ENCODE measurements at regions not wholly inside any gene's neighbourhood (a gene's known extent, or its start where the extent isn't known, plus 50 kb on each side); places are given as distances from the start of the nearest gene placed in this dataset.

- Histone ChIP-seq H3K79me2 (ENCODE audit: control insufficient read depth, insufficient read depth, low read length) (no peaks in the 10 kb centered on the region), H3K4me2 (replicated peaks; ENCODE audit: low read depth, low read length, poor library complexity, severe bottlenecking) (no peak overlapping the region), H3K4me1 (ENCODE audit: control insufficient read depth in 2 of 2, insufficient read depth in 2 of 2, low read length in 2 of 2) (no peaks in the 10 kb centered on the region), H3K27me3 (replicated peaks in 1 of 4; ENCODE audit: control extremely low read depth in 1 of 4, control insufficient read depth in 3 of 4, insufficient read depth in 4 of 4, low read length in 3 of 4) (no peaks in the 10 kb centered on the region), H3K27ac (ENCODE audit: low read length in 2 of 2) (no peak overlapping the region), H3K9me3 (ENCODE audit: control extremely low read depth in 1 of 3, control insufficient read depth in 2 of 3, insufficient read depth in 1 of 3, low read length in 2 of 3) (peaks cover 0 to 12% (median 0%) of the 10 kb centered on the region in 3 donors), H3K4me3 (ENCODE audit: control extremely low read depth in 1 of 5, extremely low read depth in 1 of 5, insufficient read depth in 1 of 5, low read depth in 2 of 5, low read length in 4 of 5) (no peak overlapping the region), H2AFZ (ENCODE audit: insufficient read depth, low read depth, low read length, poor library complexity, severe bottlenecking) (no peak overlapping the region), H3K9ac (ENCODE audit: low read length) (no peak overlapping the region), H3K36me3 (replicated peaks in 1 of 2; ENCODE audit: control extremely low read depth in 1 of 2, control insufficient read depth in 1 of 2, extremely low read depth in 1 of 2, insufficient read depth in 2 of 2, low read length in 1 of 2) (no peaks in the 10 kb centered on the region), H4K20me1 (ENCODE audit: control insufficient read depth, insufficient read depth, low read length, poor library complexity, severe bottlenecking) (no peaks in the 10 kb centered on the region)
- CTCF ChIA-PET = no interaction called here
- DNase-seq (no peak), ATAC-seq (ENCODE audit: low read depth) (no peak)
- intact Hi-C loops (cut with micrococcal nuclease) = no loop called here
- H3K4me3 Mint-ChIP-seq = no peak overlapping the region
- WGBS (ENCODE audit: insufficient coverage) = no CpG with 5 or more reads among the region's 3 CpGs
- POLR2A ChIA-PET = no interaction called here
- H3K9me3 Mint-ChIP-seq (ENCODE audit: insufficient read depth) = no peaks in the 10 kb centered on the region
- H3K4me1 Mint-ChIP-seq = no peaks in the 10 kb centered on the region
- H3K27me3 Mint-ChIP-seq = peaks cover 4% of the 10 kb centered on the region
- no peak overlapping the region for H3K27ac Mint-ChIP-seq
- TF ChIP-seq CTCF (IDR thresholded peaks at IDR 0.05) (no peak), EZH2 (IDR thresholded peaks at IDR 0.05; ENCODE audit: borderline replicate concordance, insufficient read depth, low read depth, low read length, poor library complexity, severe bottlenecking) (no peak)
Measured at GRCh38 chr12:127150028-127150427, 1116.9 kb upstream of the TMEM132C start.

GRCh38 chr12:127150479-127150878, 1116.5 kb upstream of the TMEM132C start:
- Histone ChIP-seq H3K4me3 (ENCODE audit: control extremely low read depth in 1 of 5, extremely low read depth in 1 of 5, insufficient read depth in 1 of 5, low read depth in 2 of 5, low read length in 4 of 5) (no peak overlapping the region), H3K79me2 (ENCODE audit: control insufficient read depth, insufficient read depth, low read length) (no peaks in the 10 kb centered on the region), H3K4me2 (replicated peaks; ENCODE audit: low read depth, low read length, poor library complexity, severe bottlenecking) (no peak overlapping the region), H3K9me3 (ENCODE audit: control extremely low read depth in 1 of 3, control insufficient read depth in 2 of 3, insufficient read depth in 1 of 3, low read length in 2 of 3) (peaks cover 0 to 12% (median 0%) of the 10 kb centered on the region in 3 donors), H2AFZ (ENCODE audit: insufficient read depth, low read depth, low read length, poor library complexity, severe bottlenecking) (no peak overlapping the region), H3K36me3 (replicated peaks in 1 of 2; ENCODE audit: control extremely low read depth in 1 of 2, control insufficient read depth in 1 of 2, extremely low read depth in 1 of 2, insufficient read depth in 2 of 2, low read length in 1 of 2) (no peaks in the 10 kb centered on the region), H3K27me3 (replicated peaks in 1 of 4; ENCODE audit: control extremely low read depth in 1 of 4, control insufficient read depth in 3 of 4, insufficient read depth in 4 of 4, low read length in 3 of 4) (no peaks in the 10 kb centered on the region), H4K20me1 (ENCODE audit: control insufficient read depth, insufficient read depth, low read length, poor library complexity, severe bottlenecking) (no peaks in the 10 kb centered on the region), H3K9ac (ENCODE audit: low read length) (no peak overlapping the region), H3K27ac (ENCODE audit: low read length in 2 of 2) (no peak overlapping the region), H3K4me1 (ENCODE audit: control insufficient read depth in 2 of 2, insufficient read depth in 2 of 2, low read length in 2 of 2) (no peaks in the 10 kb centered on the region)
- Mint-ChIP-seq H3K4me3 (no peak overlapping the region), H3K4me1 (no peaks in the 10 kb centered on the region), H3K27ac (no peak overlapping the region), H3K27me3 (peaks cover 3% of the 10 kb centered on the region), H3K9me3 (ENCODE audit: insufficient read depth) (no peaks in the 10 kb centered on the region)
- no peak for ATAC-seq (ENCODE audit: low read depth)
- no peak for DNase-seq
- intact Hi-C loops (cut with micrococcal nuclease) = no loop called here
- 83% methylated on average over 3 of the region's 4 CpGs for WGBS (ENCODE audit: insufficient coverage)
- POLR2A ChIA-PET = no interaction called here
- CTCF ChIA-PET = no interaction called here
- TF ChIP-seq CTCF (IDR thresholded peaks at IDR 0.05) = no peak
- TF ChIP-seq EZH2 (IDR thresholded peaks at IDR 0.05; ENCODE audit: borderline replicate concordance, insufficient read depth, low read depth, low read length, poor library complexity, severe bottlenecking) = no peak

Measured in B cell (primary cell).